IMR-90 (cell line): ENCODE measurements at regions not wholly inside any gene's neighbourhood (a gene's known extent, or its start where the extent isn't known, plus 50 kb on each side); places are given as distances from the start of the nearest gene placed in this dataset.

ENCODE experiments used
- ATAC-seq: fragments of 200-7000 bp; cut with Tn5 transposase; 2 replicates; pipeline ENCODE4 v1.9.1; 2020; ENCODE audit warnings: low read depth, mild to moderate bottlenecking, moderate library complexity
- BruUV-seq: library from RNA; stranded (reverse); fragments of 400-500 nt; replicated peaks from 2 replicates; lab custom pipeline; 2021; lab: Mats Ljungman, UMichigan
- CTCF ChIA-PET: fragments of 300-600 bp; formaldehyde crosslinking; extraction: SDS; loops from one replicate; lab custom pipeline; 2021; ENCODE audit warnings: antibody characterized with exemption; lab: Yijun Ruan, JAX
- POLR2A ChIA-PET: fragments of 300-600 bp; sonication (Branson Sonifier 250); formaldehyde crosslinking; loops from one replicate; lab custom pipeline; 2022; ENCODE audit warnings: antibody characterized with exemption; ENCODE audit not compliant: unreplicated experiment; lab: Charles Lee
- DNase-seq: peaks from one replicate; pipeline ENCODE4 v3.0.0; 2013
- H2AFZ ChIP-seq: replicated peaks from 2 replicates; pipeline ENCODE3; 2013; ENCODE audit warnings: low read length, mild to moderate bottlenecking; ENCODE audit not compliant: poor library complexity
- H2AK5ac ChIP-seq: 2 replicates; pipeline ENCODE4 v1.6.1; 2013; ENCODE audit warnings: low read depth, low read length, inconsistent platforms
- H2AK9ac ChIP-seq: replicated peaks from 2 replicates; pipeline ENCODE3; 2013; ENCODE audit warnings: mild to moderate bottlenecking, low read depth, low read length, moderate library complexity; ENCODE audit not compliant: poor library complexity
- H2BK120ac ChIP-seq: 2 replicates; pipeline ENCODE4 v1.6.1; 2013; ENCODE audit warnings: low read depth, low read length, inconsistent platforms
- H2BK15ac ChIP-seq: 3 replicates; pipeline ENCODE4 v1.6.1; 2013; ENCODE audit warnings: low read depth, low read length, inconsistent platforms
- H2BK20ac ChIP-seq: 2 replicates; pipeline ENCODE4 v1.6.1; 2013; ENCODE audit warnings: low read depth, mild to moderate bottlenecking, inconsistent platforms, low read length, moderate library complexity
- H2BK5ac ChIP-seq: 2 replicates; pipeline ENCODE4 v1.6.1; 2013; ENCODE audit warnings: mild to moderate bottlenecking, low read depth, low read length, inconsistent platforms; ENCODE audit not compliant: poor library complexity, severe bottlenecking
- H3K14ac ChIP-seq: replicated peaks from 2 replicates; pipeline ENCODE4 v1.6.1; 2013; ENCODE audit warnings: low read depth, low read length, inconsistent platforms
- H3K18ac ChIP-seq: 2 replicates; pipeline ENCODE4 v1.6.1; 2013; ENCODE audit warnings: low read depth, low read length, control low read depth
- H3K23ac ChIP-seq: 2 replicates; pipeline ENCODE4 v1.6.1; 2013; ENCODE audit warnings: low read depth, low read length, inconsistent platforms
- H3K27ac ChIP-seq: 2 replicates; pipeline ENCODE4 v1.5.1; 2013; ENCODE audit warnings: mild to moderate bottlenecking, control low read depth, low read length; ENCODE audit not compliant: insufficient read depth
- H3K27me3 ChIP-seq: 2 replicates; pipeline ENCODE4 v1.6.1; 2013; ENCODE audit warnings: low read length; ENCODE audit not compliant: control insufficient read depth, insufficient read depth
- H3K36me3 ChIP-seq: 2 replicates; pipeline ENCODE4 v1.6.1; 2013; ENCODE audit warnings: low read length, mixed read lengths; ENCODE audit not compliant: control insufficient read depth, insufficient read depth
- H3K4ac ChIP-seq: 2 replicates; pipeline ENCODE4 v1.6.1; 2013; ENCODE audit warnings: low read depth, low read length, inconsistent platforms
- H3K4me1 ChIP-seq: 2 replicates; pipeline ENCODE4 v1.6.1; 2013; ENCODE audit warnings: low read length, mixed read lengths; ENCODE audit not compliant: control insufficient read depth, insufficient read depth
- H3K4me2 ChIP-seq: 2 replicates; pipeline ENCODE4 v1.6.1; 2013; ENCODE audit warnings: low read depth, mild to moderate bottlenecking, control low read depth, low read length, moderate library complexity
- H3K4me3 ChIP-seq: 2 replicates; pipeline ENCODE4 v1.5.1; 2013; ENCODE audit warnings: low read depth, mild to moderate bottlenecking, control low read depth, low read length, moderate library complexity; ENCODE audit not compliant: insufficient read depth
- H3K56ac ChIP-seq: 2 replicates; pipeline ENCODE4 v1.6.1; 2013; ENCODE audit warnings: low read length, inconsistent platforms; ENCODE audit not compliant: insufficient read depth; ENCODE audit errors: extremely low read depth
- H3K79me1 ChIP-seq, 2 experiments: 2 replicates each; pipeline ENCODE4 v1.6.1; 2013; ENCODE audit warnings: low read length in 2 of 2, inconsistent platforms in 1 of 2, low read depth in 1 of 2
- H3K9ac ChIP-seq: 2 replicates; pipeline ENCODE4 v1.6.1; 2013; ENCODE audit warnings: low read depth, low read length, control low read depth
- H3K9me1 ChIP-seq: 2 replicates; pipeline ENCODE4 v1.6.1; 2013; ENCODE audit warnings: low read length, inconsistent platforms; ENCODE audit not compliant: insufficient read depth
- H3K9me3 ChIP-seq: 2 replicates; pipeline ENCODE4 v1.6.1; 2013; ENCODE audit warnings: low read length; ENCODE audit not compliant: control insufficient read depth, insufficient read depth
- H4K20me1 ChIP-seq: 2 replicates; pipeline ENCODE4 v1.6.1; 2013; ENCODE audit warnings: low read length, inconsistent platforms; ENCODE audit not compliant: insufficient read depth
- H4K5ac ChIP-seq: 2 replicates; pipeline ENCODE4 v1.6.1; 2013; ENCODE audit warnings: mild to moderate bottlenecking, low read depth, low read length, control low read depth
- H4K8ac ChIP-seq, 2 experiments: 2 replicates each; pipeline ENCODE4 v1.6.1; 2013; ENCODE audit warnings: low read depth in 2 of 2, low read length in 2 of 2, control low read depth in 1 of 2, inconsistent platforms in 1 of 2
- H4K91ac ChIP-seq: 2 replicates; pipeline ENCODE4 v1.6.1; 2013; ENCODE audit warnings: low read depth, low read length, inconsistent platforms; ENCODE audit not compliant: insufficient read depth
- BHLHE40 ChIP-seq: fragments of 150-350 bp; IDR thresholded peaks from 2 replicates; pipeline ENCODE4 v1.6.1; 2016; ENCODE audit warnings: mild to moderate bottlenecking, low read depth, low read length
- CEBPB ChIP-seq: IDR thresholded peaks from 2 replicates; pipeline ENCODE4 v1.6.1; 2012; ENCODE audit warnings: low read depth, low read length, improper control_type of control experiment
- CHD1 ChIP-seq: IDR thresholded peaks from 2 replicates; pipeline ENCODE4 v1.6.1; 2012; ENCODE audit warnings: low read depth, low read length, improper control_type of control experiment
- CTCF ChIP-seq: conservative IDR thresholded peaks from 2 replicates; pipeline ENCODE4 v1.5.1; 2012; ENCODE audit warnings: mild to moderate bottlenecking, low read depth, low read length, improper control_type of control experiment
- FOS ChIP-seq: fragments of 150-350 bp; IDR thresholded peaks from 2 replicates; pipeline ENCODE4 v1.6.1; 2016; ENCODE audit warnings: low read depth, low read length
- MAFK ChIP-seq: IDR thresholded peaks from 2 replicates; pipeline ENCODE4 v1.6.1; 2012; ENCODE audit warnings: low read depth, low read length, improper control_type of control experiment
- MAZ ChIP-seq: IDR thresholded peaks from 2 replicates; pipeline ENCODE4 v1.6.1; 2012; ENCODE audit warnings: low read depth, mild to moderate bottlenecking, low read length, improper control_type of control experiment, moderate library complexity, borderline replicate concordance
- MXI1 ChIP-seq: IDR thresholded peaks from 2 replicates; pipeline ENCODE4 v1.6.1; 2012; ENCODE audit warnings: low read depth, mild to moderate bottlenecking, low read length, moderate library complexity, borderline replicate concordance
- NFE2L2 ChIP-seq: fragments of 150-350 bp; IDR thresholded peaks from 2 replicates; pipeline ENCODE4 v1.6.1; 2016; ENCODE audit warnings: low read depth, mild to moderate bottlenecking, low read length
- POLR2A ChIP-seq: IDR thresholded peaks from 2 replicates; pipeline ENCODE4 v1.6.1; 2012; ENCODE audit warnings: mild to moderate bottlenecking, low read depth, low read length
- RAD21 ChIP-seq: IDR thresholded peaks from 2 replicates; pipeline ENCODE4 v1.6.1; 2012; ENCODE audit warnings: low read length, improper control_type of control experiment
- RCOR1 ChIP-seq: IDR thresholded peaks from 2 replicates; pipeline ENCODE4 v1.6.1; 2012; ENCODE audit warnings: mild to moderate bottlenecking, low read length, improper control_type of control experiment; ENCODE audit not compliant: insufficient replicate concordance
- RFX5 ChIP-seq: IDR thresholded peaks from 2 replicates; pipeline ENCODE4 v1.8.0; 2012; ENCODE audit warnings: low read depth, mild to moderate bottlenecking, low read length, moderate library complexity
- SMC3 ChIP-seq: fragments of 150-350 bp; IDR thresholded peaks from 2 replicates; pipeline ENCODE4 v1.6.1; 2016; ENCODE audit warnings: low read depth, mild to moderate bottlenecking, antibody characterized with exemption, low read length, moderate library complexity
- WGBS, 2 experiments: methylation state at CpG; one replicate each; pipeline versions ENCODE4 v1.1.5 to v1.1.7; 2013; ENCODE audit warnings: missing lambda C conversion rate in 2 of 2; ENCODE audit not compliant: insufficient read length in 1 of 2; ENCODE audit errors: extremely low coverage in 2 of 2; 5-methylcytosine and 5-hydroxymethylcytosine counted together
- dilution Hi-C: fragments of 300-500 bp; cut with HindIII; formaldehyde crosslinking; loops from one replicate; pipeline ENCODE4 v1.14.3; 2018; ENCODE audit warnings: low sequenced_read_pairs; ENCODE audit not compliant: unreplicated experiment
- in situ Hi-C: fragments of 300-500 bp; cut with MboI; formaldehyde crosslinking; loops from 3 replicates; pipeline ENCODE4 v1.14.3; 2019; ENCODE audit warnings: low sequenced_read_pairs, inconsistent platforms, mixed read lengths
- intact Hi-C: fragments of 100-400 bp; cut with micrococcal nuclease; formaldehyde crosslinking; loops from 2 replicates; pipeline ENCODE4 v1.10.0; 2022
- TF ChIP-seq, protein P1 (sequence below): fragments of 150-350 bp; IDR thresholded peaks from 2 replicates; pipeline ENCODE4 v1.6.1; 2016; ENCODE audit warnings: low read depth, mild to moderate bottlenecking, low read length, moderate library complexity, borderline replicate concordance
- TF ChIP-seq, protein P2 (sequence below): fragments of 150-350 bp; IDR thresholded peaks from 2 replicates; pipeline ENCODE4 v1.6.1; 2017; ENCODE audit warnings: mild to moderate bottlenecking, antibody characterized with exemption, low read length, low read depth

DNA sequence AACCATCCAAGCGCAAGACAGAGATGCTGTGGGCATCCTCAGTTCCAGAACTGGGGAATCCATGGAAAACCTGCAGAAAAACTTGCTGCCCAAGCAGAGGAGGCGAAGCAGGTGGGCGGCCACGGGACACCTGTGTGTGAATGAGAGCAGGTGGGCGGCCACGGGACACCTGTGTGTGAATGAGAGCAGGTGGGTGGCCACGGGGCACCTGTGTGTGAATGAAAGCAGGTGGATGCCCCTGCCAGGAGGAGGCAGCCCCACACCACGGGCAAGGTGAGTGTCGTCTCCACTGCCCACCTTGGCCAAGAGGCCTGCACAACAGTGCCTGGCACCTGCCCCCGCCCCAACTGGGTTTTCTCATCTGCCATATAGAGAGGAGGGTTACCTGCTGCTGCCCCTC, 59.2 kb downstream of the GSC start:
- Histone ChIP-seq H3K9me1 (no peaks in the 10 kb centered on the region), H4K8ac (no peak overlapping the region), H3K4me2 (no peak overlapping the region), H3K18ac (no peak overlapping the region), H3K56ac (no peak overlapping the region), H2BK20ac (no peak overlapping the region), H4K5ac (no peak overlapping the region), H3K23ac (no peak overlapping the region), H2AK5ac (no peak overlapping the region), H3K14ac (no peak overlapping the region), H3K79me1 (no peaks in the 10 kb centered on the region), H3K27me3 (peaks cover 2% of the 10 kb centered on the region; the same call in 1 of the 2 replicates), H2BK15ac (no peak overlapping the region), H2BK120ac (no peak overlapping the region), H3K9ac (no peak overlapping the region), H3K36me3 (no peaks in the 10 kb centered on the region), H2AK9ac (no peak overlapping the region), H3K27ac (no peak overlapping the region), H4K20me1 (no peaks in the 10 kb centered on the region), H3K4me3 (no peak overlapping the region), H3K4ac (no peak overlapping the region), H2AFZ (no peak overlapping the region), H3K4me1 (no peaks in the 10 kb centered on the region), H3K9me3 (no peaks in the 10 kb centered on the region), H4K91ac (no peak overlapping the region), H2BK5ac (no peak overlapping the region)
- WGBS, 2 experiments: 68% methylated on average over 5 of the region's 10 CpGs; no CpG with 5 or more reads in 1 of the 2 experiments
- dilution Hi-C loops (no loop called here), intact Hi-C loops (no loop called here), in situ Hi-C loops (no loop called here)
- ChIA-PET POLR2A (no interaction called here), CTCF (no interaction called here)
- ATAC-seq: no peak
- TF ChIP-seq FOS: no peak
- TF ChIP-seq MXI1: no peak
- TF ChIP-seq MAFK: no peak
- no peak for TF ChIP-seq MAZ
- no peak for TF ChIP-seq RFX5
- no peak for TF ChIP-seq CTCF
- TF ChIP-seq POLR2A: no peak
- no peak for TF ChIP-seq CHD1
- no peak for TF ChIP-seq RAD21
- no peak for TF ChIP-seq NFE2L2
- TF ChIP-seq, protein P1, sequence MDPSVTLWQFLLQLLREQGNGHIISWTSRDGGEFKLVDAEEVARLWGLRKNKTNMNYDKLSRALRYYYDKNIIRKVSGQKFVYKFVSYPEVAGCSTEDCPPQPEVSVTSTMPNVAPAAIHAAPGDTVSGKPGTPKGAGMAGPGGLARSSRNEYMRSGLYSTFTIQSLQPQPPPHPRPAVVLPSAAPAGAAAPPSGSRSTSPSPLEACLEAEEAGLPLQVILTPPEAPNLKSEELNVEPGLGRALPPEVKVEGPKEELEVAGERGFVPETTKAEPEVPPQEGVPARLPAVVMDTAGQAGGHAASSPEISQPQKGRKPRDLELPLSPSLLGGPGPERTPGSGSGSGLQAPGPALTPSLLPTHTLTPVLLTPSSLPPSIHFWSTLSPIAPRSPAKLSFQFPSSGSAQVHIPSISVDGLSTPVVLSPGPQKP: no peak
- no peak for TF ChIP-seq RCOR1
- TF ChIP-seq SMC3: no peak
- TF ChIP-seq, protein P2, sequence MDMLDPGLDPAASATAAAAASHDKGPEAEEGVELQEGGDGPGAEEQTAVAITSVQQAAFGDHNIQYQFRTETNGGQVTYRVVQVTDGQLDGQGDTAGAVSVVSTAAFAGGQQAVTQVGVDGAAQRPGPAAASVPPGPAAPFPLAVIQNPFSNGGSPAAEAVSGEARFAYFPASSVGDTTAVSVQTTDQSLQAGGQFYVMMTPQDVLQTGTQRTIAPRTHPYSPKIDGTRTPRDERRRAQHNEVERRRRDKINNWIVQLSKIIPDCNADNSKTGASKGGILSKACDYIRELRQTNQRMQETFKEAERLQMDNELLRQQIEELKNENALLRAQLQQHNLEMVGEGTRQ: no peak
- TF ChIP-seq BHLHE40: no peak
- TF ChIP-seq CEBPB: no peak
- no peak for DNase-seq
- no TSS peak for BruUV-seq
